OCI-LY1 (cell line): ENCODE measurements at regions not wholly inside any gene's neighbourhood (a gene's known extent, or its start where the extent isn't known, plus 50 kb on each side); places are given as distances from the start of the nearest gene placed in this dataset.

ENCODE experiments used
- H2AFZ ChIP-seq: fragments of 200-600 bp; sonication (generic), shearing (Covaris generic); 2 replicates; pipeline ENCODE4 v1.6.0; 2014; ENCODE audit warnings: antibody characterized with exemption, mild to moderate bottlenecking, low read length
- H3F3A ChIP-seq: fragments of 200-600 bp; sonication (generic), shearing (Covaris generic); 2 replicates; pipeline ENCODE4 v1.6.0; 2014; ENCODE audit warnings: mild to moderate bottlenecking, antibody characterized with exemption, low read length, moderate library complexity; ENCODE audit not compliant: insufficient read depth
- H3K27ac ChIP-seq: fragments of 200-600 bp; sonication (generic); 2 replicates; pipeline ENCODE4 v1.5.1; 2014; ENCODE audit warnings: low read length, mixed run types, mild to moderate bottlenecking, low read depth; ENCODE audit not compliant: poor library complexity, severe bottlenecking
- H3K27me3 ChIP-seq: fragments of 200-600 bp; sonication (generic); 2 replicates; pipeline ENCODE4 v1.6.0; 2014; ENCODE audit warnings: antibody characterized with exemption, mild to moderate bottlenecking, low read length, moderate library complexity; ENCODE audit not compliant: insufficient read depth
- H3K36me3 ChIP-seq: fragments of 200-600 bp; sonication (generic); 2 replicates; pipeline ENCODE4 v1.6.1; 2014; ENCODE audit warnings: mild to moderate bottlenecking, antibody characterized with exemption, low read length, moderate library complexity, mixed read lengths; ENCODE audit not compliant: insufficient read depth
- H3K4me1 ChIP-seq: fragments of 200-600 bp; sonication (generic); 2 replicates; pipeline ENCODE4 v1.5.1; 2014; ENCODE audit warnings: mild to moderate bottlenecking, low read length, moderate library complexity; ENCODE audit not compliant: insufficient read depth, severe bottlenecking
- H3K4me2 ChIP-seq: fragments of 200-600 bp; sonication (generic), shearing (Covaris generic); 2 replicates; pipeline ENCODE4 v1.6.1; 2014; ENCODE audit warnings: low read length
- H3K4me3 ChIP-seq: fragments of 200-600 bp; sonication (generic); 2 replicates; pipeline ENCODE4 v1.5.1; 2014; ENCODE audit warnings: low read length, low read depth, mild to moderate bottlenecking, mixed read lengths; ENCODE audit not compliant: poor library complexity, severe bottlenecking
- H3K79me2 ChIP-seq: fragments of 200-600 bp; shearing (Covaris generic); 2 replicates; pipeline ENCODE4 v1.6.1; 2016; ENCODE audit warnings: mixed run types, low read length, mixed read lengths; ENCODE audit not compliant: insufficient read depth
- H3K9ac ChIP-seq: fragments of 200-600 bp; sonication (generic), shearing (Covaris generic); 2 replicates; pipeline ENCODE4 v1.6.1; 2014; ENCODE audit warnings: mild to moderate bottlenecking, low read length, mixed read lengths
- H3K9me2 ChIP-seq: fragments of 200-600 bp; sonication (generic), shearing (Covaris generic); 2 replicates; pipeline ENCODE4 v1.6.1; 2014; ENCODE audit warnings: low read depth, mild to moderate bottlenecking, low read length, mixed read lengths
- H3K9me3 ChIP-seq: fragments of 200-600 bp; shearing (Covaris generic); 2 replicates; pipeline ENCODE4 v1.6.1; 2014; ENCODE audit warnings: low read length, mixed read lengths
- H4K20me1 ChIP-seq: fragments of 200-600 bp; sonication (generic), shearing (Covaris generic); 2 replicates; pipeline ENCODE4 v1.6.0; 2016; ENCODE audit warnings: mild to moderate bottlenecking, low read length; ENCODE audit not compliant: insufficient read depth
- CTCF ChIP-seq: fragments of 200-600 bp; sonication (generic), shearing (Covaris generic); IDR thresholded peaks from 2 replicates; pipeline ENCODE4 v1.5.1; 2017; ENCODE audit warnings: mild to moderate bottlenecking, antibody characterized with exemption, low read length, moderate library complexity, mixed read lengths
- EZH2 ChIP-seq: fragments of 200-600 bp; sonication (generic), shearing (Covaris generic); IDR thresholded peaks from 2 replicates; pipeline ENCODE4 v1.8.0; 2017; ENCODE audit warnings: borderline replicate concordance, mixed run types, mild to moderate bottlenecking, antibody characterized with exemption, low read length, moderate library complexity, mixed read lengths

GRCh38 chr12:18882690-18883089 lies 144.8 kb downstream of the CAPZA3 start:
- Histone ChIP-seq H2AFZ (no peak overlapping the region), H3K4me2 (no peak overlapping the region), H3K79me2 (no peaks in the 10 kb centered on the region), H3F3A (no peaks in the 10 kb centered on the region), H3K4me1 (no peaks in the 10 kb centered on the region), H3K27me3 (no peaks in the 10 kb centered on the region), H3K9me3 (no peaks in the 10 kb centered on the region), H3K9ac (no peak overlapping the region), H3K9me2 (no peaks in the 10 kb centered on the region), H3K4me3 (no peak overlapping the region), H3K27ac (no peak overlapping the region), H3K36me3 (no peaks in the 10 kb centered on the region), H4K20me1 (no peaks in the 10 kb centered on the region)
- no peak for TF ChIP-seq CTCF
- TF ChIP-seq EZH2, result no peak

GRCh38 chr12:18886962-18887361 lies 149.0 kb downstream of the CAPZA3 start:
- Histone ChIP-seq H3K4me2 (no peak overlapping the region), H3K9me3 (no peaks in the 10 kb centered on the region), H3K9me2 (no peaks in the 10 kb centered on the region), H3K9ac (no peak overlapping the region), H4K20me1 (no peaks in the 10 kb centered on the region), H3K4me1 (no peaks in the 10 kb centered on the region), H3F3A (no peaks in the 10 kb centered on the region), H3K27me3 (no peaks in the 10 kb centered on the region), H2AFZ (no peak overlapping the region), H3K36me3 (no peaks in the 10 kb centered on the region), H3K27ac (no peak overlapping the region), H3K79me2 (no peaks in the 10 kb centered on the region), H3K4me3 (no peak overlapping the region)
- TF ChIP-seq EZH2, result no peak
- TF ChIP-seq CTCF, result no peak

GRCh38 chr12:18887368-18887767 lies 149.4 kb downstream of the CAPZA3 start:
- Histone ChIP-seq H3K9ac (no peak overlapping the region), H3K27ac (no peak overlapping the region)

More at GRCh38 chr12:18887368-18887767, 149.4 kb downstream of the CAPZA3 start:
- H3F3A ChIP-seq, result no peaks in the 10 kb centered on the region
- no peaks in the 10 kb centered on the region for H3K27me3 ChIP-seq
- TF ChIP-seq CTCF (no peak), EZH2 (no peak)
- H3K4me2 ChIP-seq, result no peak overlapping the region
- no peak overlapping the region for H3K4me3 ChIP-seq
- no peak overlapping the region for H2AFZ ChIP-seq
- H4K20me1 ChIP-seq, result no peaks in the 10 kb centered on the region
- no peaks in the 10 kb centered on the region for H3K9me2 ChIP-seq
- H3K79me2 ChIP-seq, result no peaks in the 10 kb centered on the region
- no peaks in the 10 kb centered on the region for H3K9me3 ChIP-seq
- H3K4me1 ChIP-seq, result no peaks in the 10 kb centered on the region
- no peaks in the 10 kb centered on the region for H3K36me3 ChIP-seq
